ENCODE measurements at regions not wholly inside any gene's neighbourhood (a gene's known extent, or its start where the extent isn't known, plus 50 kb on each side); places are given as distances from the start of the nearest gene placed in this dataset.

- no peak for DNase-seq
Observed at GRCh38 chrX:107502316-107502715, 52.9 kb downstream of the FRMPD3 start.

GRCh38 chrX:107504006-107504405, 54.6 kb downstream of the FRMPD3 start:
- DNase-seq, result no peak

GRCh38 chrX:107505223-107505622, 55.8 kb downstream of the FRMPD3 start:
- DNase-seq, result no peak

- no peak for DNase-seq
Observed at GRCh38 chrX:107506596-107507031, 57.2 kb downstream of the FRMPD3 start.

GRCh38 chrX:107507093-107507743, 57.8 kb downstream of the FRMPD3 start:
- DNase-seq, result no peak

- DNase-seq, result no peak
Observed at GRCh38 chrX:107507744-107508117, 58.3 kb downstream of the FRMPD3 start.

- no peak for DNase-seq
Observed at GRCh38 chrX:107508925-107509324, 59.5 kb downstream of the FRMPD3 start.

GRCh38 chrX:107514944-107515343, 65.5 kb downstream of the FRMPD3 start:
- no peak for DNase-seq

GRCh38 chrX:107521877-107522586, 72.6 kb downstream of the FRMPD3 start:
- DNase-seq, result no peak

GRCh38 chrX:107522901-107523300, 73.4 kb downstream of the FRMPD3 start:
- no peak for DNase-seq

GRCh38 chrX:107526141-107526540, 76.7 kb downstream of the FRMPD3 start:
- no peak for DNase-seq

GRCh38 chrX:107530141-107530540, 80.7 kb downstream of the FRMPD3 start:
- DNase-seq, result no peak

GRCh38 chrX:107537815-107538214, 88.4 kb downstream of the FRMPD3 start:
- no peak for DNase-seq

GRCh38 chrX:107541244-107541643, 87.1 kb upstream of the PRPS1 start:
- no peak for DNase-seq

GRCh38 chrX:107542040-107542439, 86.3 kb upstream of the PRPS1 start:
- no peak for DNase-seq

- peak; percentile 1 for DNase-seq
Observed at GRCh38 chrX:107542500-107542899, 85.8 kb upstream of the PRPS1 start.

GRCh38 chrX:107547621-107548020, 80.7 kb upstream of the PRPS1 start:
- no peak for DNase-seq

- DNase-seq, result no peak
Observed at GRCh38 chrX:107548775-107549174, 79.5 kb upstream of the PRPS1 start.

GRCh38 chrX:107549504-107549903, 78.8 kb upstream of the PRPS1 start:
- no peak for DNase-seq

- DNase-seq, result no peak
Observed at GRCh38 chrX:107551546-107551945, 76.8 kb upstream of the PRPS1 start.

- no peak for DNase-seq
Observed at GRCh38 chrX:107552930-107553329, 75.4 kb upstream of the PRPS1 start.

GRCh38 chrX:107556967-107557366, 71.3 kb upstream of the PRPS1 start:
- DNase-seq, result no peak

GRCh38 chrX:107559506-107559905, 68.8 kb upstream of the PRPS1 start:
- no peak for DNase-seq

GRCh38 chrX:107560041-107560440, 68.3 kb upstream of the PRPS1 start:
- DNase-seq, result no peak

GRCh38 chrX:107560980-107561379, 67.3 kb upstream of the PRPS1 start:
- no peak for DNase-seq
